Naive thymus-derived CD8-positive, alpha-beta T cell (primary cell): ENCODE measurements at regions not wholly inside any gene's neighbourhood (a gene's known extent, or its start where the extent isn't known, plus 50 kb on each side); places are given as distances from the start of the nearest gene placed in this dataset.
"Not testable (repeated sequence)": the region's sequence is repeated elsewhere in the genome, so short reads cannot be mapped to it uniquely, and the experiment has no call there.

ENCODE experiments used
- ATAC-seq, 2 donors: fragments of 150-1000 bp; cut with Tn5 transposase in 1 of 2; sonication (Bioruptor Pico), chemical (Tn5 transposase) in 1 of 2; 1 replicate in 1 of 2; 2 replicates in 1 of 2; pipeline ENCODE4 v1.10.0; 2021; ENCODE audit warnings: mild to moderate bottlenecking in 2 of 2, moderate library complexity in 2 of 2
- POLR2A ChIA-PET: fragments of 350-600 bp; sonication (Branson Sonifier 250); formaldehyde crosslinking; loops from one replicate; lab custom pipeline; 2021; ENCODE audit warnings: antibody characterized with exemption; lab: Charles Lee
- DNase-seq, 10 donors: peaks; one replicate each; pipeline versions ENCODE4 v3.0.0 to v3.0.0-alpha.2; 2020 to 2022
- H3K27ac Mint-ChIP-seq, 10 donors: one replicate each; pipeline ENCODE4 v1.8.0; 2020 to 2022; ENCODE audit warnings: mild to moderate bottlenecking in 10 of 10, mixed read lengths in 10 of 10, moderate library complexity in 4 of 10, inconsistent platforms in 1 of 10
- H3K27me3 Mint-ChIP-seq, 5 donors: one replicate each; pipeline ENCODE4 v1.8.0; 2021 to 2022; ENCODE audit warnings: mixed read lengths in 5 of 5
- H3K36me3 Mint-ChIP-seq, 3 donors: one replicate each; pipeline ENCODE4 v1.8.0; 2020 to 2022; ENCODE audit warnings: mixed read lengths in 3 of 3, mild to moderate bottlenecking in 2 of 3, inconsistent platforms in 1 of 3
- H3K4me1 Mint-ChIP-seq, 4 donors: one replicate each; pipeline ENCODE4 v1.8.0; 2021 to 2022; ENCODE audit warnings: mixed read lengths in 4 of 4
- H3K4me3 Mint-ChIP-seq, 10 donors: one replicate each; pipeline ENCODE4 v1.8.0; 2020 to 2022; ENCODE audit warnings: mild to moderate bottlenecking in 10 of 10, mixed read lengths in 10 of 10, moderate library complexity in 6 of 10, inconsistent platforms in 1 of 10
- H3K9me3 Mint-ChIP-seq, 9 donors: one replicate each; pipeline ENCODE4 v1.8.0; 2020 to 2022; ENCODE audit warnings: mixed read lengths in 9 of 9, mild to moderate bottlenecking in 3 of 9, inconsistent platforms in 1 of 9, moderate library complexity in 1 of 9

GRCh38 chr5:152052470-152052869, 127.8 kb upstream of the GLRA1 start:
- Mint-ChIP-seq H3K9me3 (peaks cover 16 to 52% (median 46%) of the 10 kb centered on the region in 9 donors), H3K27ac (no peak overlapping the region), H3K27me3 (peaks cover 0 to 2% (median 0%) of the 10 kb centered on the region in 5 donors), H3K4me1 (no peaks in the 10 kb centered on the region), H3K36me3 (peaks cover 0 to 34% (median 17%) of the 10 kb centered on the region in 3 donors), H3K4me3 (no peak overlapping the region)
- no peak for ATAC-seq
- DNase-seq: no peak
- POLR2A ChIA-PET: no interaction called here

DNA sequence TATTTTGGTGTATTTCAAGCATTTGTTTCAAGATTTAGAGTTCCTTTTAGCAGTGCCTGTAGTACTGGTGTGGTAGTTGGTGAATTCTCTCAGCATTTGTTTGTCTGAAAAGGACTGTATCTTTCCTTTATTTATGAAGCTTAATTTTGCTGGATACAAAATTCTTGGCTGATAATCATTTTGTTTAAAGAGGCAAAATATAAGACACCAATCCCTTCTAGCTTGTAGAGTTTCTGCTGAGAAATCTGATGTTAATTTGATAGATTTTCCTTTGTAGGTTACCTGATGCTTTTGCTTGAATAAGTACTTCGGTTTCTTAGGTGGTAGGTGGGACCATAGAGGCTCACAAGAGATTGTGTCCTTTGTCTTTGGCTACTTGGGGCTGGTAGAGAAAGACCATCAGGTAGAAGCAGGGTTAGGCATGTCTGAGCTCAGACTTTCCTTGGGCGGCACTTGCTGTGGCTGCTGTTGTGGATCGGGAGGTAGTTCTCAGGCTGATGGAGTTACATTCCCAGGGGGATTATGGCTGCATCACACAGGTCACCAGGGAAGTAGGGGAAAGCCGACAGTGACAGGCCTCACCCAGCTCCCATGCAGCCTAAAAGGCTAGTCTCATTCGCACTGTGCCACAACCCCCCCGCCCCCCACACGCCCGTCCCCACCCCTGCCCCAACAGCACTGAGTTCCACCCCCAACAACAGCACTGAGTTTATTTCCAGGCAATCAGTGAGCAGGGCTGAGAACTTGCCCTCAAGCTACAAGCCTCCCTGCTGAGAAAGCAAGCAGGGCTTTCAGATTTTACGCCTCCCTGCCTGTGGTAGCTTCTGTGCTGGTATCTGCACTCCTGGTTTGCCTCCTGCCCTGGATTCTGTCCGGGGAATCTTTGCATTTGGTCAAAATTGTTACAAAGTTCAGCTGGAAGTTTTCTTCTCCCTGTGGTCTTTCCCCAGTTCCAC, 127.1 kb upstream of the GLRA1 start:
- peaks cover 16 to 55% (median 49%) of the 10 kb centered on the region in 9 donors for H3K9me3 Mint-ChIP-seq

GRCh38 chr5:152046361-152046760, 121.7 kb upstream of the GLRA1 start:
- peak overlapping the region in 2 of 10 donors; percentile 7 to 15 for H3K27ac Mint-ChIP-seq

More for the DNA sequence above, 127.1 kb upstream of the GLRA1 start:
- ATAC-seq (no peak), DNase-seq (no peak)
- peaks cover 0 to 34% (median 17%) of the 10 kb centered on the region in 3 donors for H3K36me3 Mint-ChIP-seq
- H3K27me3 Mint-ChIP-seq: peaks cover 0 to 2% (median 0%) of the 10 kb centered on the region in 5 donors
- no peak overlapping the region for H3K27ac Mint-ChIP-seq
- no peaks in the 10 kb centered on the region for H3K4me1 Mint-ChIP-seq
- H3K4me3 Mint-ChIP-seq: no peak overlapping the region
- POLR2A ChIA-PET: no interaction called here

DNA sequence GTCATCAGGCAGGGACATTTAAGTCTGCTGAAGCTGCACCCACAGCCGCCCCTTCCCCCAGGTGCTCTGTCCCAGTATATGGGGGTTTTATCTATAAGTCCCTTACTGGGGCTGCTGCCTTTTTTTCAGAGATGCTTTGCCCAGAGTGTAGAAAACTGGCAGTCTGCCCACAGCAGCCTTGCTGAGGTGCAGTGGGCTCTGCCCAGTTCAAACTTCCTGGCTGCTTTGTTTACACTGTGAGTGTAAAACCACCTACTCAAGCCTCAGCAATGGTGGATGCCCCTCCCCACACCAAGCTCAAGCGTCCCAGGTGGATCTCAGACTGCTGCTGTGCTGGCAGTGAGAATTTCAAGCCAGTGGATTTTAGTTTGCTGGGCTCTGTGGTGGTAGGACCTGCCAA, 114.2 kb upstream of the GLRA1 start:
- peak overlapping the region in 7 of 10 donors; percentile 8 to 59 (median 38) for H3K4me3 Mint-ChIP-seq
- not testable (repeated sequence) for H3K4me1 Mint-ChIP-seq, H3K27me3 Mint-ChIP-seq
- peaks cover 0 to 22% (median 4%) of the 10 kb centered on the region in 3 donors for H3K36me3 Mint-ChIP-seq
- peaks cover 0 to 32% (median 5%) of the 10 kb centered on the region in 9 donors for H3K9me3 Mint-ChIP-seq
- POLR2A ChIA-PET: interaction anchor here (0.6 to 6.4 kb wide), 3 partner anchors 11 to 82 kb away, joined by 3 to 56 read pairs (median 3); no protein-coding TSS in a partner anchor
- ATAC-seq (peak in 1 of 2 donors; percentile 57), DNase-seq (peak in 8 of 10 donors; percentile 6 to 71 (median 40))
- peak overlapping the region in 7 of 10 donors; percentile 24 to 67 (median 50) for H3K27ac Mint-ChIP-seq

More at GRCh38 chr5:152046361-152046760, 121.7 kb upstream of the GLRA1 start:
- peaks cover 13 to 47% (median 40%) of the 10 kb centered on the region in 9 donors for H3K9me3 Mint-ChIP-seq
- DNase-seq (no peak), ATAC-seq (no peak)
- peaks cover 0 to 29% (median 15%) of the 10 kb centered on the region in 3 donors for H3K36me3 Mint-ChIP-seq
- no peak overlapping the region for H3K4me3 Mint-ChIP-seq
- peaks cover 0 to 2% (median 0%) of the 10 kb centered on the region in 5 donors for H3K27me3 Mint-ChIP-seq
- POLR2A ChIA-PET: no interaction called here
- H3K4me1 Mint-ChIP-seq: peaks cover 0 to 9% (median 4%) of the 10 kb centered on the region in 4 donors

DNA sequence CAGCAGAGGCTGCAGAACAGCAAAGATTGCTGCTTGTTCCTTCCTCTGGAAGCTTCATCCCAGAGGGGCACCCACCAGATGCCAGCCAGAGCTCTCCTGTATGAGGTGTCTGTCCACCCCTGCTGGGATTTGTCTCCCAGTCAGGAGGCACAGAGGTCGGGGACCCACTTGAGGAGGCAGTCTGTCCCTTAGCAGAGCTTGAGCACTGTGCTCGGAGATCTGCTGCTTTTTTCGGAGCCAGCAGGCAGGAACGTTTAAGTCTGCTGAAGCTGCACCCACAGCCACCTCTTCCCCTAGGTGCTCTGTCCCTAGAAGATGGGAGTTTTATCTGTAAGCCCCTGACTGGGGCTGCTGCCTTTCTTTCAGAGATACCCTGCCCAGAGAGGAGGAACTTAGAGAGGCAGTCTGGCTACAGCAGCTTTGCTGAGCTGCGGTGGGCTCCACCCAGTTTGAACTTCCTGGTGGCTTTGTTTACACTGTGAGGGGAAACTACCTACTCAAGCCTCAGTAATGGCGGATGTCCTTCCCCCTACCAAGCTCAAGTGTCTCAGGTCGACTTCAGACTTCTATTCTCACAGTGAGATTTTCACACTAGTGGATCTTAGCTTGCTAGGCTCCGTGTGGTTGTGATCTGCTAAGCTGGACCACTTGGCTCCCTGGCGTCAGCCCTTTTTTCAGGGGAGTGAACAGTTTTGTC, 101.8 kb upstream of the GLRA1 start:
- H3K4me1 Mint-ChIP-seq: peaks cover 10 to 41% (median 38%) of the 10 kb centered on the region in 4 donors
- POLR2A ChIA-PET: interaction anchor here (0.8 to 6.5 kb wide), 6 partner anchors 12 to 268 kb away, joined by 3 to 56 read pairs (median 4); partner anchors contain the start of genes ATOX1 and G3BP1

DNA sequence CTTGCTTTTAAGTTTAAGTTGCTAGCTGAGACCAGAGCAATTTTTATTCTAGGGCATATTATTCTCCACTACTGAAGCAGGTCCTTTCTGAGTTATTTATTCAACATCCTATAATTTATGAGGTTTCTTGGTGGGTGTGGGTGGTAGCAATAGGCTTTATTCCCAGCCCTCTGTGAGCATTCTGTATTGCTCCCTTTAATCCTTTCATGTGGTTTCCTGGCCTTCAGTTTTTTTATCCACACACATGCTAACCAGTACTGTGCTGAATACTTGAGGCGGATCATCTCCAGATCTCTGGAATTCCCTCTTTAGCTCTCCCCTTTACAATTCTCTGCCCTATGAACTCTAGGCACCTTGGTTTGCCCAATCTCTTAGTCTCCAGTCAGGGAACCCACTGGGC, 91.8 kb upstream of the GLRA1 start:
- ATAC-seq: no peak
- no peak for DNase-seq
- Mint-ChIP-seq H3K27ac (no peak overlapping the region), H3K36me3 (peaks cover 0 to 12% (median 9%) of the 10 kb centered on the region in 3 donors), H3K4me1 (no peaks in the 10 kb centered on the region), H3K9me3 (peaks cover 3 to 19% (median 12%) of the 10 kb centered on the region in 9 donors), H3K27me3 (no peaks in the 10 kb centered on the region), H3K4me3 (no peak overlapping the region)
- POLR2A ChIA-PET: no interaction called here

More for the DNA sequence above, 101.8 kb upstream of the GLRA1 start:
- peak in 8 of 10 donors; percentile 2 to 73 (median 48) for DNase-seq
- ATAC-seq: peak; percentile 72
- peak overlapping the region; percentile 56 to 94 (median 88) for H3K27ac Mint-ChIP-seq
- H3K4me3 Mint-ChIP-seq: peak overlapping the region in 9 of 10 donors; percentile 7 to 73 (median 65)
- H3K27me3 Mint-ChIP-seq: not testable (repeated sequence)
- peaks cover 4 to 51% (median 50%) of the 10 kb centered on the region in 3 donors for H3K36me3 Mint-ChIP-seq
- peaks cover 5 to 89% (median 59%) of the 10 kb centered on the region in 9 donors for H3K9me3 Mint-ChIP-seq

DNA sequence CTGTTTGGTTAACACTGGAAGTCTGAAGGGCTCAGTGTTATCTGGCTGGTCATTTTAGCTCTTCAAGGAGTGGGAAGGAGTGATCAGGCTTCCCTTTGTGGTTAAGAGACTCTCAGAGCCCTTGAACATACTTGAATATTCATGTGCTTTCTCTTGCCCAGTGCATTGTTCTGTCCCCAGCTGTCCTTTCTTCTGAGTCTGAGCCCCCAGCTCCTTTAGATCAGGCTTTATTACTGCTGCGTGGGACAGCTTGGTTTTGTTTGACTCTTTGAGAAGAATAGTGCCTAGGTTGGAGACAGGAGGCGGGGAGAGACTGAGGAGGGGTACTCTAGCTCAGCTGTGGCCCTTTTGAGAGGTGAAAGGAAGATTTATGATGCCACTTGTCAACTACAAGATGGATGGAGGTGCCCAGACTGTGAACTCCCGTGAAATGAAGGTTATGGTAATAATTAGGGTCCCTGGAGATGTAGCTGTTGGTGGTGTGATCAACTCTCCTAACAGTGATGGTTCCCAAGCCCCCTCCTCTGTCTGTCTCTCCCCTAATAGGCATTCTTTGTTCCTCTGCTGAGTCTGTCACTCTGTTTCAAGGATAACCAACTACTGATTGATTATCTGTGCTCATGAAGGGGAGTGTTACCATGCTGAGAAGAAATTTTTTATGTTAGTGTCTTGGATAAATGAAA, 83.1 kb upstream of the GLRA1 start:
- DNase-seq: no peak
- Mint-ChIP-seq H3K36me3 (no peaks in the 10 kb centered on the region), H3K9me3 (peaks cover 0 to 32% (median 4%) of the 10 kb centered on the region in 9 donors), H3K27me3 (no peaks in the 10 kb centered on the region), H3K4me3 (no peak overlapping the region), H3K4me1 (peaks cover 0 to 6% (median 1%) of the 10 kb centered on the region in 4 donors), H3K27ac (peak overlapping the region in 1 of 10 donors; percentile 51)
- ATAC-seq: no peak
- POLR2A ChIA-PET: no interaction called here

GRCh38 chr5:152004095-152004494, 79.4 kb upstream of the GLRA1 start:
- DNase-seq (no peak), ATAC-seq (no peak)
- peaks cover 0 to 6% (median 1%) of the 10 kb centered on the region in 4 donors for H3K4me1 Mint-ChIP-seq
- no peaks in the 10 kb centered on the region for H3K27me3 Mint-ChIP-seq
- no peak overlapping the region for H3K4me3 Mint-ChIP-seq
- peaks cover 12 to 31% (median 21%) of the 10 kb centered on the region in 9 donors for H3K9me3 Mint-ChIP-seq
- peaks cover 0 to 16% (median 6%) of the 10 kb centered on the region in 3 donors for H3K36me3 Mint-ChIP-seq
- POLR2A ChIA-PET: no interaction called here
- peak overlapping the region in 2 of 10 donors; percentile 4 to 22 for H3K27ac Mint-ChIP-seq
